Stomach smooth muscle (tissue), 2 donors: ENCODE measurements at regions not wholly inside any gene's neighbourhood (a gene's known extent, or its start where the extent isn't known, plus 50 kb on each side); places are given as distances from the start of the nearest gene placed in this dataset.

Experiments
- H3K27ac ChIP-seq: one replicate; pipeline ENCODE4 v1.7.0; 2013; ENCODE audit warnings: mild to moderate bottlenecking, low read length, inconsistent platforms
- H3K27me3 ChIP-seq, 2 donors: one replicate each; pipeline ENCODE4 v1.7.0; 2013; ENCODE audit warnings: low read length in 2 of 2; ENCODE audit not compliant: insufficient read depth in 2 of 2, control insufficient read depth in 1 of 2
- H3K36me3 ChIP-seq, 2 donors: one replicate each; pipeline ENCODE4 v1.7.0; 2013; ENCODE audit warnings: low read length in 2 of 2; ENCODE audit not compliant: control insufficient read depth in 2 of 2, insufficient read depth in 2 of 2
- H3K4me1 ChIP-seq: one replicate; pipeline ENCODE4 v1.7.0; 2013; ENCODE audit warnings: low read length; ENCODE audit not compliant: control insufficient read depth, insufficient read depth
- H3K4me3 ChIP-seq, 2 donors: one replicate each; pipeline ENCODE4 v1.7.0; 2013; ENCODE audit warnings: low read length in 2 of 2
- H3K9ac ChIP-seq, 2 donors: one replicate each; pipeline ENCODE4 v1.7.0; 2013; ENCODE audit warnings: low read length in 2 of 2, mild to moderate bottlenecking in 1 of 2
- H3K9me3 ChIP-seq, 2 donors: one replicate each; pipeline ENCODE4 v1.7.0; 2013; ENCODE audit warnings: low read length in 2 of 2; ENCODE audit not compliant: control insufficient read depth in 2 of 2
- donor health status: healthy.
- donor health status: Pancreatic carcinoma.

- Histone ChIP-seq H3K9me3 (no peaks in the 10 kb centered on the region), H3K27me3 (no peaks in the 10 kb centered on the region), H3K36me3 (no peaks in the 10 kb centered on the region), H3K4me3 (peak overlapping the region in 1 of 2 donors; percentile 22), H3K4me1 (no peaks in the 10 kb centered on the region), H3K27ac (no peak overlapping the region), H3K9ac (no peak overlapping the region)
Measured at GRCh38 chr6:23003671-23004467, 434.5 kb downstream of the HDGFL1 start.

GRCh38 chr6:23006656-23007055, 437.3 kb downstream of the HDGFL1 start:
- Histone ChIP-seq H3K27ac (no peak overlapping the region), H3K36me3 (no peaks in the 10 kb centered on the region), H3K4me1 (no peaks in the 10 kb centered on the region), H3K4me3 (no peak overlapping the region), H3K9me3 (no peaks in the 10 kb centered on the region), H3K27me3 (no peaks in the 10 kb centered on the region), H3K9ac (no peak overlapping the region)

- no peak overlapping the region for H3K4me3 ChIP-seq
- H3K9me3 ChIP-seq, result no peaks in the 10 kb centered on the region
- no peak overlapping the region for H3K27ac ChIP-seq
- H3K36me3 ChIP-seq, result no peaks in the 10 kb centered on the region
- no peaks in the 10 kb centered on the region for H3K4me1 ChIP-seq
- no peak overlapping the region for H3K9ac ChIP-seq
- no peaks in the 10 kb centered on the region for H3K27me3 ChIP-seq
Measured at GRCh38 chr6:23011615-23012014, 442.2 kb downstream of the HDGFL1 start.

- Histone ChIP-seq H3K9me3 (no peaks in the 10 kb centered on the region), H3K36me3 (no peaks in the 10 kb centered on the region), H3K9ac (no peak overlapping the region), H3K4me1 (no peaks in the 10 kb centered on the region), H3K4me3 (no peak overlapping the region), H3K27ac (no peak overlapping the region), H3K27me3 (no peaks in the 10 kb centered on the region)
Measured at GRCh38 chr6:23013776-23014175, 444.4 kb downstream of the HDGFL1 start.

- H3K27me3 ChIP-seq, result no peaks in the 10 kb centered on the region
- no peak overlapping the region for H3K27ac ChIP-seq
- H3K9me3 ChIP-seq, result no peaks in the 10 kb centered on the region
Measured at GRCh38 chr6:23016696-23017095, 447.3 kb downstream of the HDGFL1 start.

GRCh38 chr6:23021487-23021886, 452.1 kb downstream of the HDGFL1 start:
- H3K36me3 ChIP-seq, result no peaks in the 10 kb centered on the region
- H3K9me3 ChIP-seq, result no peaks in the 10 kb centered on the region
- H3K27me3 ChIP-seq, result no peaks in the 10 kb centered on the region

More at GRCh38 chr6:23016696-23017095, 447.3 kb downstream of the HDGFL1 start:
- no peak overlapping the region for H3K9ac ChIP-seq
- H3K4me3 ChIP-seq, result no peak overlapping the region
- H3K36me3 ChIP-seq, result no peaks in the 10 kb centered on the region
- H3K4me1 ChIP-seq, result no peaks in the 10 kb centered on the region

GRCh38 chr6:23027281-23027680, 457.9 kb downstream of the HDGFL1 start:
- Histone ChIP-seq H3K9me3 (no peaks in the 10 kb centered on the region), H3K27me3 (no peaks in the 10 kb centered on the region), H3K4me3 (no peak overlapping the region), H3K4me1 (no peaks in the 10 kb centered on the region), H3K9ac (no peak overlapping the region), H3K36me3 (no peaks in the 10 kb centered on the region), H3K27ac (no peak overlapping the region)

More at GRCh38 chr6:23021487-23021886, 452.1 kb downstream of the HDGFL1 start:
- no peak overlapping the region for H3K4me3 ChIP-seq
- no peak overlapping the region for H3K9ac ChIP-seq
- no peak overlapping the region for H3K27ac ChIP-seq
- no peaks in the 10 kb centered on the region for H3K4me1 ChIP-seq

GRCh38 chr6:23031986-23032385, 462.6 kb downstream of the HDGFL1 start:
- no peaks in the 10 kb centered on the region for H3K9me3 ChIP-seq
- H3K9ac ChIP-seq, result no peak overlapping the region
- no peak overlapping the region for H3K4me3 ChIP-seq
- H3K27me3 ChIP-seq, result no peaks in the 10 kb centered on the region
- no peaks in the 10 kb centered on the region for H3K4me1 ChIP-seq
- H3K36me3 ChIP-seq, result no peaks in the 10 kb centered on the region
- no peak overlapping the region for H3K27ac ChIP-seq

GRCh38 chr6:23034926-23035325, 465.6 kb downstream of the HDGFL1 start:
- no peak overlapping the region for H3K4me3 ChIP-seq
- no peak overlapping the region for H3K27ac ChIP-seq
- H3K36me3 ChIP-seq, result no peaks in the 10 kb centered on the region
- H3K9ac ChIP-seq, result no peak overlapping the region
- no peaks in the 10 kb centered on the region for H3K4me1 ChIP-seq
- no peaks in the 10 kb centered on the region for H3K9me3 ChIP-seq
- no peaks in the 10 kb centered on the region for H3K27me3 ChIP-seq

GRCh38 chr6:23036406-23036983, 467.1 kb downstream of the HDGFL1 start:
- no peaks in the 10 kb centered on the region for H3K27me3 ChIP-seq
- no peaks in the 10 kb centered on the region for H3K9me3 ChIP-seq
- H3K27ac ChIP-seq, result no peak overlapping the region
- no peak overlapping the region for H3K4me3 ChIP-seq
- no peaks in the 10 kb centered on the region for H3K4me1 ChIP-seq
- no peaks in the 10 kb centered on the region for H3K36me3 ChIP-seq
- H3K9ac ChIP-seq, result no peak overlapping the region

GRCh38 chr6:23040899-23041298, 471.5 kb downstream of the HDGFL1 start:
- Histone ChIP-seq H3K27ac (no peak overlapping the region), H3K4me3 (no peak overlapping the region), H3K27me3 (no peaks in the 10 kb centered on the region), H3K36me3 (no peaks in the 10 kb centered on the region), H3K9me3 (no peaks in the 10 kb centered on the region), H3K9ac (no peak overlapping the region), H3K4me1 (no peaks in the 10 kb centered on the region)
